ENCODE measurements at regions not wholly inside any gene's neighbourhood (a gene's known extent, or its start where the extent isn't known, plus 50 kb on each side); places are given as distances from the start of the nearest gene placed in this dataset.

DNA sequence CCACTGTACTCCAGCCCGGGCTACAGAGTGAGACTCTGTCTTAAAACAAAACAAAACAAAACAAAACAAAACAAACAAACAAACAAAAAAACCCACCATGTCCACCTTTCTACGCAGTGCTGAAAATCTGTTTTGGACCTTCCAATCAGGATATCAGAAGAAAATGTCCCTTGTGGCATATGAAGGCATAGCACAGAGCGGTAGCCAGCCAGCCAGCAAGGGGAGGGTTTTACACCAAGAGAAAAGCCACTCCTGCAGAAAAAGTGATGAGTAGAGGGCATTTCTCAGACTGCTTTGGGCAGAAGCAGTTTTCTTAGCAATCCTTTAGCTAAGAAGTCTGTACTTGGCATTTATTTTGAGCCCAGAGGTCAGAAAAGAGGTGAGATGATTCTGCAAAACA is 612.2 kb downstream of the TYW1 start:
- TF ChIP-seq, protein P1, sequence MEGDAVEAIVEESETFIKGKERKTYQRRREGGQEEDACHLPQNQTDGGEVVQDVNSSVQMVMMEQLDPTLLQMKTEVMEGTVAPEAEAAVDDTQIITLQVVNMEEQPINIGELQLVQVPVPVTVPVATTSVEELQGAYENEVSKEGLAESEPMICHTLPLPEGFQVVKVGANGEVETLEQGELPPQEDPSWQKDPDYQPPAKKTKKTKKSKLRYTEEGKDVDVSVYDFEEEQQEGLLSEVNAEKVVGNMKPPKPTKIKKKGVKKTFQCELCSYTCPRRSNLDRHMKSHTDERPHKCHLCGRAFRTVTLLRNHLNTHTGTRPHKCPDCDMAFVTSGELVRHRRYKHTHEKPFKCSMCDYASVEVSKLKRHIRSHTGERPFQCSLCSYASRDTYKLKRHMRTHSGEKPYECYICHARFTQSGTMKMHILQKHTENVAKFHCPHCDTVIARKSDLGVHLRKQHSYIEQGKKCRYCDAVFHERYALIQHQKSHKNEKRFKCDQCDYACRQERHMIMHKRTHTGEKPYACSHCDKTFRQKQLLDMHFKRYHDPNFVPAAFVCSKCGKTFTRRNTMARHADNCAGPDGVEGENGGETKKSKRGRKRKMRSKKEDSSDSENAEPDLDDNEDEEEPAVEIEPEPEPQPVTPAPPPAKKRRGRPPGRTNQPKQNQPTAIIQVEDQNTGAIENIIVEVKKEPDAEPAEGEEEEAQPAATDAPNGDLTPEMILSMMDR (IDR thresholded peaks at IDR 0.05; ENCODE audit: low read depth, low read length, poor library complexity, severe bottlenecking): no peak
- no peak for TF ChIP-seq EZH2phosphoT487 (IDR thresholded peaks at IDR 0.05; ENCODE audit: borderline replicate concordance, low read length)

Data from DOHH2 (cell line).